PC-9 (cell line): ENCODE measurements at regions not wholly inside any gene's neighbourhood (a gene's known extent, or its start where the extent isn't known, plus 50 kb on each side); places are given as distances from the start of the nearest gene placed in this dataset.

Experiments used
- BruUV-seq: library from RNA; stranded (reverse); fragments of 400-500 nt; replicated peaks from 2 replicates; lab custom pipeline; 2021; lab: Mats Ljungman, UMichigan
- CTCF ChIA-PET: fragments of 300-600 bp; sonication (Branson Sonifier 250); formaldehyde crosslinking; loops from one replicate; lab custom pipeline; 2022; ENCODE audit warnings: antibody characterized with exemption; lab: Charles Lee
- POLR2A ChIA-PET: fragments of 300-600 bp; sonication (Branson Sonifier 250); formaldehyde crosslinking; loops from one replicate; lab custom pipeline; 2022; ENCODE audit warnings: antibody characterized with exemption; ENCODE audit not compliant: unreplicated experiment; lab: Charles Lee
- DNase-seq, 2 experiments: peaks; one replicate each; pipeline versions ENCODE4 v3.0.0 to v3.0.0-alpha.2; 2015 to 2022; ENCODE audit warnings: mixed read lengths in 1 of 2
- H2AFZ ChIP-seq: fragments of 200-600 bp; sonication (generic); 2 replicates; pipeline ENCODE4 v1.8.1; 2017; ENCODE audit warnings: antibody characterized with exemption
- H3F3A ChIP-seq: fragments of 200-600 bp; sonication (generic); 2 replicates; pipeline ENCODE4 v1.8.1; 2017; ENCODE audit warnings: antibody characterized with exemption, mild to moderate bottlenecking, low read depth; ENCODE audit not compliant: insufficient read depth
- H3K27ac ChIP-seq: fragments of 200-600 bp; sonication (generic); 2 replicates; pipeline ENCODE4 v1.6.1; 2016; ENCODE audit warnings: mixed run types
- H3K27me3 ChIP-seq: fragments of 200-600 bp; sonication (generic); 2 replicates; pipeline ENCODE4 v1.6.1; 2016; ENCODE audit warnings: low read depth, mixed run types; ENCODE audit not compliant: insufficient read depth
- H3K36me3 ChIP-seq: fragments of 200-600 bp; sonication (generic); 2 replicates; pipeline ENCODE4 v1.6.1; 2016; ENCODE audit warnings: low read depth, mixed run types
- H3K4me1 ChIP-seq: fragments of 200-600 bp; sonication (generic); replicated peaks from 2 replicates; pipeline ENCODE4 v1.6.1; 2016; ENCODE audit warnings: mixed run types; ENCODE audit not compliant: insufficient read depth
- H3K4me2 ChIP-seq: fragments of 200-600 bp; sonication (generic); 2 replicates; pipeline ENCODE4 v1.6.1; 2017; ENCODE audit warnings: mixed run types
- H3K4me3 ChIP-seq: fragments of 200-600 bp; sonication (generic); 2 replicates; pipeline ENCODE4 v1.6.1; 2016; ENCODE audit warnings: mixed run types
- H3K79me2 ChIP-seq: fragments of 200-600 bp; sonication (generic); 2 replicates; pipeline ENCODE4 v1.6.1; 2017; ENCODE audit warnings: low read depth, mixed run types
- H3K9me2 ChIP-seq: fragments of 200-600 bp; sonication (generic); 2 replicates; pipeline ENCODE4 v1.8.1; 2017; ENCODE audit warnings: mild to moderate bottlenecking; ENCODE audit not compliant: insufficient read depth
- H3K9me3 ChIP-seq: fragments of 200-600 bp; sonication (generic); 2 replicates; pipeline ENCODE4 v1.8.1; 2016; ENCODE audit warnings: low read depth; ENCODE audit not compliant: insufficient read depth
- H4K20me1 ChIP-seq: fragments of 200-600 bp; sonication (generic); 2 replicates; pipeline ENCODE4 v1.8.1; 2017; ENCODE audit not compliant: insufficient read depth
- EZH2 ChIP-seq: fragments of 200-600 bp; sonication (generic); IDR thresholded peaks from 2 replicates; pipeline ENCODE4 v1.8.0; 2017; ENCODE audit warnings: antibody characterized with exemption, low read depth
- intact Hi-C: fragments of 100-400 bp; cut with micrococcal nuclease; formaldehyde crosslinking; loops from one replicate; pipeline ENCODE4 v1.10.0; 2022; ENCODE audit not compliant: unreplicated experiment
- TF ChIP-seq, protein P1 (sequence below): fragments of 200-600 bp; sonication (generic); conservative IDR thresholded peaks from 2 replicates; pipeline ENCODE4 v1.6.1; 2017; ENCODE audit warnings: mixed run types, antibody characterized with exemption, mild to moderate bottlenecking, moderate library complexity

DNA sequence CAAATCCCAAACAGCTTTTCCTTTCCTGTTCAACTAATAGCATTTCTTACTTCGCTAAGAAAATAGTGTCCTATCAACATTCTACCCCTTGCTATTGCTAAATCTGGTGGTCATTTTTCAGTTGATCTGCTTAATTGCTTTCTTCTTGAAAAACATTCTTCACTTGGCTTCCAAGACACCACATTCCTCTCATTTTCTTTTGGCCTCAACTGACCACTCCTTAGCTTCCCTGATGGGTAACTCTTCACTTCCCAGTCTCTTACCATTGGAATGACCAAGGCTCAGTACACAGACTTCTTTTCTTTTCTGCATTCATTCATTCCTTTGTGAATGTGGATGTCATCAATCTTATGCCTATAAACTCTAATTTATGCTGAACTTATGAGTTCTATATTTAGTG lies 230.8 kb upstream of the CDH2 start:
- POLR2A ChIA-PET = no interaction called here
- Histone ChIP-seq H3K79me2 (no peaks in the 10 kb centered on the region), H3F3A (no peaks in the 10 kb centered on the region), H3K9me3 (no peaks in the 10 kb centered on the region), H3K4me3 (no peak overlapping the region), H3K9me2 (no peaks in the 10 kb centered on the region), H3K4me2 (no peak overlapping the region), H3K27me3 (no peaks in the 10 kb centered on the region), H2AFZ (no peak overlapping the region), H3K27ac (no peak overlapping the region), H4K20me1 (no peaks in the 10 kb centered on the region), H3K36me3 (no peaks in the 10 kb centered on the region), H3K4me1 (no peaks in the 10 kb centered on the region)
- intact Hi-C loops = no loop called here
- DNase-seq = no peak
- TF ChIP-seq, protein P1, sequence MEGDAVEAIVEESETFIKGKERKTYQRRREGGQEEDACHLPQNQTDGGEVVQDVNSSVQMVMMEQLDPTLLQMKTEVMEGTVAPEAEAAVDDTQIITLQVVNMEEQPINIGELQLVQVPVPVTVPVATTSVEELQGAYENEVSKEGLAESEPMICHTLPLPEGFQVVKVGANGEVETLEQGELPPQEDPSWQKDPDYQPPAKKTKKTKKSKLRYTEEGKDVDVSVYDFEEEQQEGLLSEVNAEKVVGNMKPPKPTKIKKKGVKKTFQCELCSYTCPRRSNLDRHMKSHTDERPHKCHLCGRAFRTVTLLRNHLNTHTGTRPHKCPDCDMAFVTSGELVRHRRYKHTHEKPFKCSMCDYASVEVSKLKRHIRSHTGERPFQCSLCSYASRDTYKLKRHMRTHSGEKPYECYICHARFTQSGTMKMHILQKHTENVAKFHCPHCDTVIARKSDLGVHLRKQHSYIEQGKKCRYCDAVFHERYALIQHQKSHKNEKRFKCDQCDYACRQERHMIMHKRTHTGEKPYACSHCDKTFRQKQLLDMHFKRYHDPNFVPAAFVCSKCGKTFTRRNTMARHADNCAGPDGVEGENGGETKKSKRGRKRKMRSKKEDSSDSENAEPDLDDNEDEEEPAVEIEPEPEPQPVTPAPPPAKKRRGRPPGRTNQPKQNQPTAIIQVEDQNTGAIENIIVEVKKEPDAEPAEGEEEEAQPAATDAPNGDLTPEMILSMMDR = no peak
- no peak for TF ChIP-seq EZH2
- BruUV-seq = no TSS peak
- CTCF ChIA-PET = no interaction called here

DNA sequence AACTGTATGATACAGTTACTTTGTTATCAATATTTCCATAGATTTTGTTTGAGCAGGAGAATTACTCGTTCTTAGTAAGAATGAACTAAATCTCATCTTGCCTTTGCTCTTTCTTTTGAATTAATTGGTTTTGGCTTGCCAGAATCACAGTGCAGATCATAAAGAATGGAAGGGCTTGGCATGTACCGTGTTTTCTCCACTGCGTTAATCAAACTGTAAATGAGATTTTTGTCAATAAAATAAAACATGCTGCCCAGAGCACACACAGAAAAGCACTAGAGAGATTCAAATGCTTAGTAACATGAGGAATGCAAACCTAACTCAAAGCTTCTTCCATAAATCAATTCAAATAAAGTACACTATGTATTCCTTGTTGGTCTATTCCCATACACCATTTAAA lies 229.6 kb upstream of the CDH2 start:
- TF ChIP-seq, protein P1 = no peak
- TF ChIP-seq EZH2 = no peak
- H3K4me3 ChIP-seq = no peak overlapping the region
- H3K9me2 ChIP-seq = no peaks in the 10 kb centered on the region
- no peaks in the 10 kb centered on the region for H3K27me3 ChIP-seq
- intact Hi-C loops = no loop called here
- H3K36me3 ChIP-seq = no peaks in the 10 kb centered on the region
- BruUV-seq = no TSS peak
- H3K79me2 ChIP-seq = no peaks in the 10 kb centered on the region
- H4K20me1 ChIP-seq = no peaks in the 10 kb centered on the region
- no peaks in the 10 kb centered on the region for H3K9me3 ChIP-seq
- no peak overlapping the region for H3K4me2 ChIP-seq
- ChIA-PET CTCF (no interaction called here), POLR2A (no interaction called here)
- no peaks in the 10 kb centered on the region for H3F3A ChIP-seq
- H3K27ac ChIP-seq = no peak overlapping the region
- no peaks in the 10 kb centered on the region for H3K4me1 ChIP-seq
- DNase-seq = no peak
- no peak overlapping the region for H2AFZ ChIP-seq

DNA sequence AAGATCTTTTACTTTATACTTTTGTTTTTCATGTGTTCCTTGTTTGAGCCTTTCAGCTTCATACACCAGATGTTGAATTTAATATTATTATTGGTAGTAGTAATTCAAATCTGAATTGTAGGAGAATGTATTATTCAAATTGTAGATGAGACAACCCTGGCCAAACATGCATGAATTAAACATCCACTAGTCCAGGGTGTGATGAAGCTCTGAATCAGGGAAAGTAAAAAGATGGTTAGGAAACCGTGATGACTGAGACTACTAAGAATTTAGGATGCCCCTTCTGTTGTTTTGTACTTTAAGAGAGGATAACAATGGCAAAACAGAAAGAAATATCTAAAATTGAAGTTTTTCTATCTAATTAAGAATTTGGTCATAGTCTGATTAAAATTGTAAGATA lies 227.8 kb upstream of the CDH2 start:
- no peak overlapping the region for H3K27ac ChIP-seq
- H3K4me2 ChIP-seq = no peak overlapping the region
- H3K36me3 ChIP-seq = no peaks in the 10 kb centered on the region
- H3K9me2 ChIP-seq = no peaks in the 10 kb centered on the region
- TF ChIP-seq, protein P1 = no peak
- TF ChIP-seq EZH2 = no peak
- H3K79me2 ChIP-seq = no peaks in the 10 kb centered on the region
- H4K20me1 ChIP-seq = no peaks in the 10 kb centered on the region
- H3K4me3 ChIP-seq = no peak overlapping the region
- H2AFZ ChIP-seq = no peak overlapping the region
- H3K27me3 ChIP-seq = no peaks in the 10 kb centered on the region
- no peak for DNase-seq
- intact Hi-C loops = no loop called here
- H3K4me1 ChIP-seq = no peaks in the 10 kb centered on the region
- H3K9me3 ChIP-seq = no peaks in the 10 kb centered on the region
- POLR2A ChIA-PET = no interaction called here
- no peaks in the 10 kb centered on the region for H3F3A ChIP-seq
- BruUV-seq = no TSS peak
- CTCF ChIA-PET = no interaction called here
